H1 (cell line): ENCODE measurements at regions not wholly inside any gene's neighbourhood (a gene's known extent, or its start where the extent isn't known, plus 50 kb on each side); places are given as distances from the start of the nearest gene placed in this dataset.

ENCODE experiments used
- CTCF ChIA-PET: fragments of 300-600 bp; sonication (Branson Sonifier 250); formaldehyde crosslinking; loops from one replicate; lab custom pipeline; 2021; ENCODE audit not compliant: partially characterized antibody; lab: Charles Lee
- POLR2A ChIA-PET: fragments of 300-600 bp; sonication (Branson Sonifier 250); formaldehyde crosslinking; loops from one replicate; lab custom pipeline; 2021; ENCODE audit warnings: inconsistent platforms; ENCODE audit not compliant: partially characterized antibody; lab: Charles Lee
- DNase-seq, 2 experiments: peaks; one replicate each; pipeline versions ENCODE4 v3.0.0 to v3.0.0-alpha.2; 2010 to 2022; ENCODE audit warnings: low spot score in 2 of 2, low read depth in 1 of 2, mixed read lengths in 1 of 2
- FAIRE-seq: peaks from 2 replicates; lab custom pipeline; 2011; peaks lifted over from hg19 to GRCh38; lab: Jason Lieb, UNC
- H2AFZ ChIP-seq: 2 replicates; pipeline ENCODE4 v1.8.1; 2012; ENCODE audit warnings: low read length, inconsistent platforms
- H2AK5ac ChIP-seq: 2 replicates; pipeline ENCODE4 v1.6.1; 2013; ENCODE audit warnings: low read depth, low read length
- H2BK120ac ChIP-seq: replicated peaks from 2 replicates; pipeline ENCODE3; 2013; ENCODE audit warnings: low read depth, low read length, inconsistent platforms
- H2BK12ac ChIP-seq: 2 replicates; pipeline ENCODE4 v1.6.1; 2013; ENCODE audit warnings: low read depth, low read length
- H2BK15ac ChIP-seq: 2 replicates; pipeline ENCODE4 v1.6.1; 2013; ENCODE audit warnings: low read length
- H2BK20ac ChIP-seq: 2 replicates; pipeline ENCODE4 v1.6.1; 2013; ENCODE audit warnings: low read length
- H2BK5ac ChIP-seq: 2 replicates; pipeline ENCODE4 v1.6.1; 2013; ENCODE audit warnings: low read depth, low read length
- H3K14ac ChIP-seq: 2 replicates; pipeline ENCODE4 v1.6.1; 2013; ENCODE audit warnings: inconsistent platforms; ENCODE audit not compliant: insufficient read length
- H3K18ac ChIP-seq: 2 replicates; pipeline ENCODE4 v1.6.1; 2013; ENCODE audit warnings: low read length; ENCODE audit errors: extremely low read depth
- H3K23ac ChIP-seq: 2 replicates; pipeline ENCODE4 v1.6.1; 2013; ENCODE audit warnings: inconsistent platforms; ENCODE audit not compliant: insufficient read length
- H3K23me2 ChIP-seq: 2 replicates; pipeline ENCODE4 v1.6.1; 2013; ENCODE audit warnings: low read depth, low read length
- H3K27ac ChIP-seq: 2 replicates; pipeline ENCODE4 v1.6.1; 2011; ENCODE audit warnings: low read depth, low read length, inconsistent platforms
- H3K27me3 ChIP-seq, 4 experiments: replicated peaks in 1 of 4; 1 replicate in 1 of 4; 2 replicates in 3 of 4; pipeline versions ENCODE4 v1.6.1 to v1.8.1; 2011 to 2013; ENCODE audit warnings: low read length in 3 of 4, mild to moderate bottlenecking in 3 of 4, inconsistent platforms in 2 of 4, mixed read lengths in 2 of 4, moderate library complexity in 1 of 4; ENCODE audit not compliant: control insufficient read depth in 3 of 4, insufficient read depth in 3 of 4; ENCODE audit errors: extremely low read depth in 1 of 4
- H3K36me3 ChIP-seq, 4 experiments: 2 replicates each; pipeline versions ENCODE4 v1.6.1 to v1.8.1; 2011 to 2013; ENCODE audit warnings: mild to moderate bottlenecking in 4 of 4, low read length in 3 of 4, moderate library complexity in 2 of 4, control low read depth in 1 of 4, inconsistent platforms in 1 of 4; ENCODE audit not compliant: insufficient read depth in 4 of 4, control insufficient read depth in 2 of 4
- H3K4ac ChIP-seq: replicated peaks from 2 replicates; pipeline ENCODE3; 2013; ENCODE audit warnings: low read length, low read depth, mixed read lengths, inconsistent platforms; ENCODE audit not compliant: insufficient read length
- H3K4me1 ChIP-seq, 4 experiments: replicated peaks in 1 of 4; 1 replicate in 1 of 4; 2 replicates in 3 of 4; pipeline versions ENCODE4 v1.6.1 to v1.8.1; 2011 to 2013; ENCODE audit warnings: low read length in 3 of 4, inconsistent platforms in 2 of 4, mixed read lengths in 1 of 4; ENCODE audit not compliant: insufficient read depth in 4 of 4, control insufficient read depth in 3 of 4
- H3K4me2 ChIP-seq, 2 experiments: 2 replicates each; pipeline versions ENCODE4 v1.6.1 to v1.8.1; 2011 to 2013; ENCODE audit warnings: low read depth in 2 of 2, low read length in 2 of 2, control low read depth in 1 of 2, inconsistent platforms in 1 of 2, mild to moderate bottlenecking in 1 of 2; ENCODE audit not compliant: insufficient read depth in 1 of 2
- H3K4me3 ChIP-seq, 4 experiments: fragments of 200-600, 300-600 bp in 1 of 4; sonication (generic), shearing (Covaris generic), sonication (Bioruptor Twin) in 1 of 4; 2 replicates each; pipeline versions ENCODE4 v1.5.1 to v1.8.1; 2011 to 2016; ENCODE audit warnings: low read length in 4 of 4, low read depth in 3 of 4, control low read depth in 2 of 4, inconsistent platforms in 2 of 4, mild to moderate bottlenecking in 2 of 4, mixed read lengths in 1 of 4, moderate library complexity in 1 of 4; ENCODE audit not compliant: insufficient read depth in 2 of 4; ENCODE audit errors: extremely low read depth in 1 of 4
- H3K56ac ChIP-seq: replicated peaks from 2 replicates; pipeline ENCODE3; 2013; ENCODE audit warnings: low read depth, mild to moderate bottlenecking, mixed read lengths, low read length, inconsistent platforms; ENCODE audit not compliant: insufficient read length
- H3K79me1 ChIP-seq: 2 replicates; pipeline ENCODE4 v1.6.1; 2013; ENCODE audit warnings: low read depth, low read length, control low read depth
- H3K79me2 ChIP-seq, 2 experiments: 2 replicates each; pipeline versions ENCODE4 v1.6.1 to v1.8.1; 2012 to 2013; ENCODE audit warnings: low read length in 2 of 2, mild to moderate bottlenecking in 2 of 2, inconsistent platforms in 1 of 2; ENCODE audit not compliant: insufficient read depth in 2 of 2, control insufficient read depth in 1 of 2
- H3K9ac ChIP-seq, 4 experiments: replicated peaks in 1 of 4; 1 replicate in 1 of 4; 2 replicates in 3 of 4; pipeline versions ENCODE4 v1.6.1 to v1.8.1; 2011 to 2013; ENCODE audit warnings: low read depth in 3 of 4, low read length in 3 of 4, control low read depth in 2 of 4, mild to moderate bottlenecking in 2 of 4, moderate library complexity in 2 of 4, inconsistent platforms in 1 of 4; ENCODE audit errors: extremely low read depth in 1 of 4
- H3K9me3 ChIP-seq, 2 experiments: 2 replicates each; pipeline versions ENCODE4 v1.6.1 to v1.8.1; 2012 to 2013; ENCODE audit warnings: mild to moderate bottlenecking in 2 of 2, moderate library complexity in 2 of 2, control low read depth in 1 of 2, inconsistent platforms in 1 of 2, low read depth in 1 of 2, low read length in 1 of 2, mixed read lengths in 1 of 2; ENCODE audit not compliant: insufficient read depth in 2 of 2
- H4K20me1 ChIP-seq, 2 experiments: replicated peaks in 1 of 2; 2 replicates each; pipeline versions ENCODE3 to v1.8.1; 2011 to 2013; ENCODE audit warnings: inconsistent platforms in 2 of 2, low read length in 2 of 2, mild to moderate bottlenecking in 1 of 2; ENCODE audit not compliant: insufficient read depth in 2 of 2, control insufficient read depth in 1 of 2
- H4K5ac ChIP-seq: 2 replicates; pipeline ENCODE4 v1.6.1; 2013; ENCODE audit warnings: low read length, low read depth, mixed read lengths, inconsistent platforms; ENCODE audit not compliant: insufficient read length
- H4K8ac ChIP-seq: 2 replicates; pipeline ENCODE4 v1.8.0; 2013; ENCODE audit warnings: mild to moderate bottlenecking, moderate library complexity, low read length, inconsistent platforms; ENCODE audit not compliant: insufficient read depth; ENCODE audit errors: extremely low read depth
- H4K91ac ChIP-seq: replicated peaks from 2 replicates; pipeline ENCODE3; 2013; ENCODE audit warnings: low read length, mixed read lengths, inconsistent platforms; ENCODE audit not compliant: insufficient read length
- ASH2L ChIP-seq: fragments of 200-600, 300-600 bp; sonication (generic); IDR thresholded peaks from one replicate; pipeline ENCODE4 v1.7.1; 2017; ENCODE audit warnings: low read length
- WGBS, 2 experiments: shearing (Covaris generic) in 1 of 2; methylation state at CpG; one replicate each; pipeline versions ENCODE4 v1.1.6 to v1.1.7; 2013 to 2015; ENCODE audit warnings: low lambda C conversion rate in 2 of 2, mixed read lengths in 2 of 2, inconsistent platforms in 1 of 2, low coverage in 1 of 2, missing lambda C conversion rate in 1 of 2; ENCODE audit not compliant: insufficient replicate concordance in 2 of 2, insufficient coverage in 1 of 2, insufficient read length in 1 of 2; ENCODE audit errors: extremely low coverage in 1 of 2, missing lambda C conversion rate in 1 of 2; 5-methylcytosine and 5-hydroxymethylcytosine counted together

- Histone ChIP-seq H3K14ac (no peak overlapping the region), H3K18ac (no peak overlapping the region), H3K27ac (no peak overlapping the region), H2BK12ac (no peak overlapping the region), H3K56ac (no peak overlapping the region), H3K23me2 (no peaks in the 10 kb centered on the region), H3K79me1 (no peaks in the 10 kb centered on the region), H2AK5ac (no peak overlapping the region), H3K27me3 (no peaks in the 10 kb centered on the region), H2BK120ac (no peak overlapping the region), H3K79me2 (no peaks in the 10 kb centered on the region), H3K4me1 (no peaks in the 10 kb centered on the region), H3K9ac (no peak overlapping the region), H3K36me3 (no peaks in the 10 kb centered on the region), H4K20me1 (no peaks in the 10 kb centered on the region), H2AFZ (no peak overlapping the region), H4K8ac (no peak overlapping the region), H3K4me3 (no peak overlapping the region), H2BK5ac (no peak overlapping the region), H3K23ac (no peak overlapping the region), H2BK15ac (no peak overlapping the region), H3K4me2 (no peak overlapping the region), H3K9me3 (peaks cover 79 to 89% of the 10 kb centered on the region in 2 experiments), H2BK20ac (no peak overlapping the region), H4K91ac (no peak overlapping the region), H3K4ac (no peak overlapping the region), H4K5ac (no peak overlapping the region)
- ChIA-PET CTCF (no interaction called here), POLR2A (no interaction called here)
- DNase-seq (no peak), FAIRE-seq (no peak)
- TF ChIP-seq ASH2L, result no peak
- WGBS, 2 experiments, result 64% methylated on average over 2 of the region's 2 CpGs; no CpG with 5 or more reads in 1 of the 2 experiments
Measured at GRCh38 chr9:1261266-1261665, 211.1 kb downstream of the DMRT2 start.
